Activated B cell treated with CpG ODN at 0.5 μM for 24 hours (primary cell): ENCODE measurements at regions not wholly inside any gene's neighbourhood (a gene's known extent, or its start where the extent isn't known, plus 50 kb on each side); places are given as distances from the start of the nearest gene placed in this dataset.

Source experiments
- ATAC-seq: fragments of 200-7000 bp; cut with Tn5 transposase; one replicate; pipeline ENCODE4 v1.10.0; 2021; ENCODE audit warnings: low read depth, mild to moderate bottlenecking, moderate library complexity
- CTCF ChIA-PET: fragments of 350-600 bp; sonication (Branson Sonifier 250); formaldehyde crosslinking; loops from one replicate; lab custom pipeline; 2021; ENCODE audit warnings: antibody characterized with exemption; lab: Charles Lee
- POLR2A ChIA-PET: fragments of 350-600 bp; sonication (Branson Sonifier 250); formaldehyde crosslinking; loops from one replicate; lab custom pipeline; 2021; ENCODE audit warnings: antibody characterized with exemption; lab: Charles Lee
- DNase-seq: peaks from one replicate; pipeline ENCODE4 v3.0.0; 2022
- H3K27ac Mint-ChIP-seq: one replicate; pipeline ENCODE4 v1.8.0; 2020; ENCODE audit warnings: mixed read lengths
- H3K27me3 Mint-ChIP-seq: one replicate; pipeline ENCODE4 v1.8.0; 2021; ENCODE audit warnings: mixed read lengths
- H3K36me3 Mint-ChIP-seq: one replicate; pipeline ENCODE4 v1.8.0; 2021; ENCODE audit warnings: low read depth, mixed read lengths
- H3K4me1 Mint-ChIP-seq: one replicate; pipeline ENCODE4 v1.8.0; 2021; ENCODE audit warnings: mixed read lengths
- H3K4me3 Mint-ChIP-seq: one replicate; pipeline ENCODE4 v1.8.0; 2020; ENCODE audit warnings: mild to moderate bottlenecking, mixed read lengths
- H3K9me3 Mint-ChIP-seq: one replicate; pipeline ENCODE4 v1.8.0; 2020; ENCODE audit warnings: mixed read lengths
- CTCF ChIP-seq: fragments of 200-600 bp; IDR thresholded peaks from one replicate; pipeline ENCODE4 v1.8.0; 2022; ENCODE audit warnings: antibody characterized with exemption, mild to moderate bottlenecking
- intact Hi-C: fragments of 100-400 bp; cut with micrococcal nuclease; formaldehyde crosslinking; loops from one replicate; pipeline ENCODE4 v1.15.1; 2024

DNA sequence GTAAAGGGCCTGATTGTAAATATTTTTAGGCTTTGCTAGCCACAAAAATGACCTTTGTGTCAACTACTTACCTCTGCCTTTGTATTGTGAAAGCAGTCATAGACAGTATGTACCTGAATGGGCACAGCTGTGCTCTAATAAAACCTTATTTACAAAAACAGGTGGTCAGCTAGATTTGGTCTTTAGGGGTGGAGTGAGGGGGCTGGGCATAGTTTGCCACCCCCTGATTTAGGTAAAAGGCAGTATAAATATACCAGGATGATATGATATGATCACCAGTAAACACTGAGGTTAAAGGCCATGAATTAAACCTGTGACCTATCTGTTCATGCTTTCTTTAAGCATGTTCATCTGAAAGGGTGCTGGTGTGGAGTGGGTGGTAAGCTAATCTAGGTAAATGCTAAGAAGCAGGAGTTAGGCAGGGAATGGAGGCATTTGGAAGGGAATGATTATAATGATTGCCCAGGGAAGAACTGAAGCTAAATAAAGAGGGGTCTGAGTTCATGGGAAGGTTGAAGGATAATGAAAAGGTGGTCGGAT, 77.1 kb upstream of the BCAT1 start:
- no peaks in the 10 kb centered on the region for H3K9me3 Mint-ChIP-seq
- intact Hi-C loops = loop anchor here (1.0 to 2.0 kb wide), 2 partner anchors 15 to 25 kb away; no protein-coding TSS in a partner anchor
- POLR2A ChIA-PET = interaction anchor here (0.8 to 12.0 kb wide), 4 partner anchors 26 to 34 kb away, joined by 3 to 184 read pairs (median 38); a partner anchor contains a TSS

DNA sequence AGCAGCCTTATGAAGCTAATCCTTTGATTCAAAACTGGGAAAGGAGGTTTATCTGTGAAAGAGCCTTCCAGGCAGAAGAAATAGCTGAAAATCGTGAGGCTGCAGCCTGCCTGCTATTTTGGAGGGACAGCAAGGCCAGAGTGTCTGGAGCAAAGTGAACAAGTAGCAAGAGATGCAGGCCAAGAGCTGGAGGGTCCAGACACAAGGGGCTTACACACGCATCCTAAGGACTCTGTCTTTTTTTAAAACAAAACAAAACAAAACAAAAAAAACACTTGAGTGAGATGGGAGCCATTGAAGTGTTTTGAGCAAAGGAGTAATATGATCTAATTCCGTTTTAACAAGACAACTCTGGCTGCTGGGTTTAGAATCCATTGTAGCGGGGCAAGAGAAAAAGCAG, 76.4 kb upstream of the BCAT1 start:
- Mint-ChIP-seq H3K27me3 (no peaks in the 10 kb centered on the region), H3K9me3 (no peaks in the 10 kb centered on the region), H3K4me1 (peaks cover 37% of the 10 kb centered on the region), H3K27ac (no peak overlapping the region), H3K36me3 (no peaks in the 10 kb centered on the region), H3K4me3 (no peak overlapping the region)
- ChIA-PET CTCF (interaction anchor here (0.7 to 2.0 kb wide), 5 partner anchors 26 to 93 kb away, joined by 3 to 15 read pairs (median 4); a partner anchor contains a TSS), POLR2A (interaction anchor here (0.7 to 12.0 kb wide), 7 partner anchors 14 to 38 kb away, joined by 3 to 184 read pairs (median 5); a partner anchor contains a TSS)
- intact Hi-C loops = loop anchor here (1.0 kb wide), 1 partner anchor 26 kb away; no protein-coding TSS in a partner anchor
- no peak for TF ChIP-seq CTCF
- no peak for DNase-seq
- ATAC-seq = no peak

More for the DNA sequence above, 77.1 kb upstream of the BCAT1 start:
- ATAC-seq = no peak
- TF ChIP-seq CTCF = no peak
- no peak for DNase-seq
- CTCF ChIA-PET = interaction anchor here (1.0 to 2.0 kb wide), 3 partner anchors 26 to 35 kb away, joined by 3 to 15 read pairs (median 11); a partner anchor contains a TSS
- Mint-ChIP-seq H3K27ac (no peak overlapping the region), H3K4me3 (no peak overlapping the region), H3K36me3 (no peaks in the 10 kb centered on the region), H3K4me1 (peaks cover 30% of the 10 kb centered on the region), H3K27me3 (no peaks in the 10 kb centered on the region)

GRCh38 chr12:25023808-25024207, 74.9 kb upstream of the BCAT1 start:
- Mint-ChIP-seq H3K4me1 (peaks cover 51% of the 10 kb centered on the region), H3K27me3 (no peaks in the 10 kb centered on the region), H3K4me3 (peak overlapping the region; percentile 17), H3K36me3 (no peaks in the 10 kb centered on the region), H3K27ac (no peak overlapping the region), H3K9me3 (peaks cover 6% of the 10 kb centered on the region)
- intact Hi-C loops = loop anchor here (1.0 kb wide), 1 partner anchor 8 kb away; no protein-coding TSS in a partner anchor
- ATAC-seq = peak; percentile 51
- no peak for TF ChIP-seq CTCF
- DNase-seq = no peak
- ChIA-PET POLR2A (interaction anchor here (0.6 to 12.0 kb wide), 5 partner anchors 12 to 134 kb away, joined by 3 to 184 read pairs (median 18); a partner anchor contains a TSS), CTCF (interaction anchor here (2.0 kb wide), 1 partner anchor 27 kb away, joined by 11 read pairs; no protein-coding TSS in a partner anchor)

DNA sequence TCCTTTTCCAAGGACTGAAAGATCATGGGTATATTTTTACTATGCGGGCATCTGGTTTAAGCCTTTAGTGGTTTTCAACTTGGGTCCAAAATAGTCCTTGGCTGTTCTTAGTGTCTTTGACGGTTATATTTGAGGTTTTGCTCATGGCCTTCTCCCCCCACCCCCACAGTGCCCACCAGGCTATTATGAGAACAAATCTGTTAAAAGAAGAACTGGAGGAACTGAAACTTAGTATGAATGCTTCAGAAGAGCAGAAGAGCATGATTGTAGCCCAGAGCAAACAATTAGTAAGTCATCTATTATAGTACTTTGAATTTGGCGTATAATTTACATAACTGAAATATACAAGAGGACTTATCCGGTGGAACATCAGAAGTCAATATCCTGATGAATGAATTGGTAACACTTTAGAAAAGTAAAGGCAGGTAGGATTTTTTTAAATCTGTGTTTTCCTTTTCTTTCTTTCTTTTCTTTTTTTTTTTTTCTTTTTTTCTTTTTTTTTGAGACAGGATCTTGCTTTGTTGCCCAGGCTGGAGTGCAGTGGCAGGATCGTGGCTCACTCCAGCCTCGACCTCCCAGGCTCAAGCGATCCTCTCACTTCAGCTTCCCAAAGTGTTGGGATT, 71.8 kb upstream of the BCAT1 start:
- Mint-ChIP-seq H3K4me3 (peak overlapping the region; percentile 60), H3K27ac (peak overlapping the region; percentile 81), H3K4me1 (peaks cover 68% of the 10 kb centered on the region), H3K27me3 (no peaks in the 10 kb centered on the region), H3K36me3 (no peaks in the 10 kb centered on the region), H3K9me3 (peaks cover 6% of the 10 kb centered on the region)
- TF ChIP-seq CTCF = no peak
- ChIA-PET CTCF (interaction anchor here (1.2 kb wide), 1 partner anchor 23 kb away, joined by 3 read pairs; no protein-coding TSS in a partner anchor), POLR2A (interaction anchor here (0.6 to 12.0 kb wide), 6 partner anchors 16 to 196 kb away, joined by 3 to 184 read pairs (median 20); a partner anchor contains a TSS)
- no peak for DNase-seq
- ATAC-seq = peak; percentile 89
- intact Hi-C loops = loop anchor here (1.0 to 2.0 kb wide), 6 partner anchors 9 to 137 kb away; a partner anchor contains a TSS

DNA sequence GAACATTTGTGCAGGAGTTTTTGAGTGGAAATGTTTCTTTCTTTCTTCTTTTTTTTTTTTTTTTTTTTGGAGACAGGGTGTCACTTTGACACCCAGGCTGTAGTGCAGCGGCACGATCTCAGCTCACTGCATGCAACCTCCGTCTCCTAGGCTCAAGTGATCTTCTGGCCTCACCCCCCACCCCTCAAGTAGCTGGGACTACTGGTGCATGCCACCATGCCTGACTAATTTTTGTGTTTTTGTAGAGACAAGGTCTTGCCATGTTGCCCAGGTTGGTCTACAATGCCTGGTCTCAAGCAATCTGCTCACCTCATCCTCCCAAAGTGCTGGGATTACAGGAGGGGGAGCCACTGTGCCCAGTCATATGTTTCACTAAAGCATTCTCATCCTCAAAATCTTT, 69.2 kb upstream of the BCAT1 start:
- Mint-ChIP-seq H3K36me3 (no peaks in the 10 kb centered on the region), H3K9me3 (peaks cover 6% of the 10 kb centered on the region), H3K4me1 (peaks cover 70% of the 10 kb centered on the region), H3K27ac (peak overlapping the region; percentile 56), H3K27me3 (no peaks in the 10 kb centered on the region), H3K4me3 (peak overlapping the region; percentile 44)
- TF ChIP-seq CTCF = no peak
- CTCF ChIA-PET = no interaction called here
- no peak for DNase-seq
- intact Hi-C loops = no loop called here
- peak; percentile 38 for ATAC-seq
- POLR2A ChIA-PET = interaction anchor here (0.6 to 12.0 kb wide), 6 partner anchors 9 to 947 kb away, joined by 3 to 184 read pairs (median 7); a partner anchor contains a TSS
